GM10248 (cell line): ENCODE measurements at regions not wholly inside any gene's neighbourhood (a gene's known extent, or its start where the extent isn't known, plus 50 kb on each side); places are given as distances from the start of the nearest gene placed in this dataset.

ENCODE experiments used
- CTCF ChIA-PET: fragments of 300-600 bp; sonication (Branson Sonifier 250); formaldehyde crosslinking; extraction: SDS; loops from one replicate; lab custom pipeline; 2021; ENCODE audit warnings: antibody characterized with exemption; lab: Yijun Ruan, JAX
- POLR2A ChIA-PET: fragments of 350-650 bp; sonication (Branson Sonifier 250); formaldehyde crosslinking; extraction: SDS; loops from one replicate; lab custom pipeline; 2020; ENCODE audit warnings: antibody characterized with exemption; lab: Yijun Ruan, JAX
- DNase-seq: peaks from one replicate; pipeline ENCODE4 v3.0.0; 2012; ENCODE audit errors: extremely low spot score
- CTCF ChIP-seq: IDR thresholded peaks from 2 replicates; pipeline ENCODE4 v1.5.1; 2012; ENCODE audit warnings: mild to moderate bottlenecking, low read depth; ENCODE audit errors: extremely low read depth, missing control alignments, control extremely low read depth

- no peak for TF ChIP-seq CTCF
- DNase-seq: no peak
- CTCF ChIA-PET: interaction anchor here (0.8 kb wide), 1 partner anchor 18 kb away, joined by 3 read pairs; no protein-coding TSS in a partner anchor
- POLR2A ChIA-PET: no interaction called here
Observed at GRCh38 chr18:51461956-51462355, 264.5 kb upstream of the MEX3C start.

GRCh38 chr18:51463483-51464136, 266.1 kb upstream of the MEX3C start:
- TF ChIP-seq CTCF: no peak
- ChIA-PET POLR2A (no interaction called here), CTCF (no interaction called here)
- DNase-seq: no peak

- no peak for TF ChIP-seq CTCF
- CTCF ChIA-PET: interaction anchor here (1.3 to 2.6 kb wide), 2 partner anchors 12 to 13 kb away, joined by 3 to 7 read pairs; no protein-coding TSS in a partner anchor
- POLR2A ChIA-PET: no interaction called here
- DNase-seq: no peak
Observed at GRCh38 chr18:51478908-51479307, 281.4 kb upstream of the MEX3C start.

- POLR2A ChIA-PET: no interaction called here
- TF ChIP-seq CTCF: no peak
- DNase-seq: no peak
- CTCF ChIA-PET: interaction anchor here (1.3 to 2.6 kb wide), 4 partner anchors 12 to 19 kb away, joined by 3 to 7 read pairs (median 3); no protein-coding TSS in a partner anchor
Observed at GRCh38 chr18:51479736-51480135, 282.3 kb upstream of the MEX3C start.

- no peak for DNase-seq
- POLR2A ChIA-PET: no interaction called here
- TF ChIP-seq CTCF: no peak
- CTCF ChIA-PET: interaction anchor here (1.3 to 2.6 kb wide), 3 partner anchors 14 to 19 kb away, joined by 3 to 7 read pairs (median 3); no protein-coding TSS in a partner anchor
Observed at GRCh38 chr18:51480407-51481261, 283.2 kb upstream of the MEX3C start.

- no peak for TF ChIP-seq CTCF
- POLR2A ChIA-PET: no interaction called here
- CTCF ChIA-PET: interaction anchor here (1.3 kb wide), 1 partner anchor 11 kb away, joined by 5 read pairs; no protein-coding TSS in a partner anchor
- DNase-seq: no peak
Observed at GRCh38 chr18:51486735-51487366, 289.4 kb upstream of the MEX3C start.
